GM19351 (cell line): ENCODE measurements at regions not wholly inside any gene's neighbourhood (a gene's known extent, or its start where the extent isn't known, plus 50 kb on each side); places are given as distances from the start of the nearest gene placed in this dataset.
"Not testable (repeated sequence)": the region's sequence is repeated elsewhere in the genome, so short reads cannot be mapped to it uniquely, and the experiment has no call there.

Experiments
- ATAC-seq: cut with Tn5 transposase; IDR thresholded peaks from one replicate; pipeline ENCODE4 v1.9.1; 2021; ENCODE audit warnings: mild to moderate bottlenecking, moderate library complexity; ENCODE audit not compliant: unreplicated experiment

DNA sequence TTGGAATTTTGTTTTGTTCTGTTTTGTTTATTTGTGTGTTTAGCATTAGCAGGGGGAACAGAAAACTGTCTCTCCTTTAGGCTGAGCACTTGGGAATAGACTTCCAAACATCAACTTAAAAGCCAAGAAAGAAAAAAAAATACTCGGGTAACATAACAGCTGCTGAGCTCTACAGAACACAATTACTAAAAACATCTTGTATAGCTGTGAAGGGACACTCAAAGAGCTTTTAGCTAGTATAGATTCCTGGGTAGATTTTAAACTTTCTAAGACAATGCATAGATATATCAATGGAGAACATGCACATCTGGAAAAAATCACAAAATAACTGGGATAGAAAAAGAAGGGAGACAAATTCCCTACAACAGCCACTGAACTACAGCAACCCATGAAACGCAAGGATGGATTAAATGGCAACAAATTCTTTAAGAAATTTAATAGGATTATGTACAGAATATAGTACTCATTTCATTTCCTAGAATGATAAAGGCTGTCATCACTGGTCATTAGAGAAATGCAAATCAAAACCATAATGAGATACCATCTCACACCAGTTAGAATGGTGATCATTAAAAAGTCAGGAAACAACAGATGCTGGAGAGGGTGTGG, 174.3 kb upstream of the KRR1 start:
- ATAC-seq: no peak

DNA sequence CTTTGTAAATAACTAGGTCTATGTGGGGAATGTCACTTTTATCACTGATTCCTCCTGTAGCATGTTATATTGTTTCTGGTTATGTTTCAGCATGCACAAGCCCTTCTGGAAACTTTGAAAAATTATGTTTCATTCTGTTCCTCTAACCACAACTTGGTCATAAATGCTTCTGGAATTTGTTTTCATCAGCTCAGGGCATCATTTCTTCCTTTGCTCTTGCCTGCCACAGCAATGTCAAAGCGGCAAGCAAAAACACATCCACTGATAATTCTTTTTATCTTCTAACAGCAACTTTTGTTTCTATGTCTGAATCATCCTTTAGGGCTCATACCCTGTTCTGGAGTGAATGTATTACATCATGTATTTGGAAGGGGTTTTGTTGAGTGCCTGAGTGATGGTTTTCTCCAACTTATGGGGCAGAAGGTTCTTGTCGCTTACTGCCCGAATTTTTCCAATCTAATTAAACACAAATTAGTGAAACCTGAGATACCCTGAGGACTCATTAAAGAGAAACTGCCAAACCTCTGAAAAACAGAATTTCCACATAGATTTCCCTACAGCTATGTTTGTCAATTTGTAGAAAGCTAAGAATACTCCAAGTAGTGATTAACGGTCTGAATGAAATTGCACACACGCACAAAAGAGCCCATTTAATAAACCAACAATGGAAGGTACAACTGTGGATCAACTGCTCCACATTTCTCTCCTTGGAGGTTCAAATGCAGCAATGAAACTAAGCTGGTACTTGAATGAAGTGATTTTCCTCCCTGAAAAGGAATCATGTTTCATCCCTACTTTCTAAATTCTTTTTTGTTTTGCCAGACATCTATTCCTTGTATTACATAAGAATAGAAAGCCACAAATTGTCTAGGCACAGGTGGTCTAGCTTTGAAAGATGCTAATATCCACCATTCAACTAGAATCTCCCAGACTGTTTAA, 173.5 kb upstream of the KRR1 start:
- ATAC-seq: no peak

DNA sequence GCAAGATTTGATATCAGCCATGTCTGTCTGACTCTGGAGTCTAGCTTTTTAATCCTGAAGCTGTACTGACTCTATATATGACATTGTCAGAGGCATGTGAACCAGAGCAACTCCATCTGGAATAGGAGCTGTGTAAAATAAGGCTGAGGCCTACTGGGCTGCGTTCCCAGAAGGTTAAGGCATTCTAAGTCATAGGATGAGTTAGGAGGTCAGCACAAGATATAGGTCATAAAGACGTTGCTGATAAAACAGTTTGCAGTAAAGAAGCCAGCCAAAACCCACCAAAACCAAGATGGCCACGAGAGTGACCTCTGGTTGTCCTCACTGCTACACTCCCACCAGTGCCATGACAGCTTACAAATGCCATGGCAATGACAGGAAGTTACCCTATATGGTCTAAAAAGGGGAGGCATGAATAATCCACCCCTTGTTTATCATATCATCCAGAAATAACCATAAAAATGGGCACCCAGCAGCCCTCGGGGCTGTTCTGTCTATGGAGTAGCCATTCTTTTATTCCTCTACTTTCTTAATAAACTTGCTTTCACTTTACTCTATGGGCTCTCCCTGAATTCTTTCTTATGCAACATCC, 172.7 kb upstream of the KRR1 start:
- not testable (repeated sequence) for ATAC-seq

DNA sequence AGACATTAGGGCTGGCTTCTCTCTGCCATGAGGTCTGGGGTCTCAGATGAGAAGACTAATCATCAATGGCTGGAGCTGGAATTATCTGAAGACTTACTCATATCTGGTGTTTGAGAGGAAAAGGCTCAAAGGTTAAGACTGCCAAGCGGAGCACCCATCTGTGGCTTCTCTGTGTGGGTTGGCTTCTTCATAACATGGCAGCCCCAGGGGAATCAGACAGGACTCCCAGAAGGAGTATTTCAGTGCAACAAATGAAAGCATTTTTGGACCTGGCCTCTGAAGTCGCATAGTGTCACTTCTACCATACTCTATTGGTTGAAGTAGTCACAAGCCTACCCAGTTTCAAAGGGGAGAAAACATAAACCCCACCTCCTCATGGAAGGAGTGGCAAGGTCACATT, 171.8 kb upstream of the KRR1 start:
- ATAC-seq: no peak

DNA sequence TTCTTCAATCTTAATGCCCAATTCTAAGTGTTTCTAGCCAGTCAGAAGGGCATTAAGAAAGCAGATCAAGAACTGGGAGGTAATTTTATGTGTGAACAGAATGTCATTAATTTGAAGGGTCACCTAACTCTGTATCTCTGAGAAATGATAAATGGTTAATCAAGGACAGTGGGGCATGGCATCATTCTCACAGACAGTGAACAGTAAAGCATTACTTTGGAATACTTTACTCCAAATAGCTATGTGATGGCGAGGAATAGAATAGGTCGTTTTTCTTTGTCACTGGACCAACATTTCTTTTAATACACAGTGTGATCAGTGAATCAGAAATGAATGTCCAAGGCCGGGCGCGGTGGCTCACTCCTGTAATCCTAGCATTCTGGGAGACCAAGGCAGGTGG, 166.1 kb upstream of the KRR1 start:
- no peak for ATAC-seq

DNA sequence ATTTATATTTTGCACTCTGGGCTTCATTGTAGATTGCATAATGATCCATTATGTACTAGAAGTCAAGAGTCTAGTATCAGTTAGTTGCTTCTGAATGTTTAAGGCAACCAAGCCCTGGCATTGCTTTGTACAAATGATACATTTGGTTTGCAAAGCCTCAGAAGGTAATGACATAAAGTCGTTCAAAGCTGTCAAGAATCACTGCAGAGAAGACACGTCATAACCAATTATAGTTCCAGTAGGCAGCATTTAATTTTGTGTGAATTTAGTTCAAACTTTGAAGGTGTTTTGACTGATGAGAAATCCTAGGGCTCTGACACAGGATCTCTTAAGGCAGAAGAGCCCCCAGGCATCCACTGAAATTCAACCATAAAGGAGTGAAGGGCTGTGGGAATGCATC, 163.0 kb upstream of the KRR1 start:
- ATAC-seq: no peak

DNA sequence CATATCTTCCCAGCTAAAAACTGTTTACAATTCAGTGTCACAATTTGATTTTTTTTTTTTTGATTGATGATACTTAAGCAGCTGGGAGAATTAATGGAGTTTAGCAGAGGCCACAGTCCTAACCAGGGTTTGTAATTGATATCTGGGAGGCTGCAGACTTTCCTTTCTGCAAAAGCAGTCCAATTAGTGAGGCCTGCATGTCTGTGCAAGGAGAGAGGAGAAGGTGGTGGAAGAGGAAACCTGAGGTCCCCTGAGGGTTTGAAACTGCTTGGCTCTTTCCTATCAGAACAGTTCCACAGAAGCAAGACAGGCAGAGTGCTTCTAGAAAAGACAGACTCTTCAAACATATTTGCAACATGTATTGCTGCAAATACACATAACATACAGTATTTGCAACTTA, 160.8 kb upstream of the KRR1 start:
- ATAC-seq: no peak

DNA sequence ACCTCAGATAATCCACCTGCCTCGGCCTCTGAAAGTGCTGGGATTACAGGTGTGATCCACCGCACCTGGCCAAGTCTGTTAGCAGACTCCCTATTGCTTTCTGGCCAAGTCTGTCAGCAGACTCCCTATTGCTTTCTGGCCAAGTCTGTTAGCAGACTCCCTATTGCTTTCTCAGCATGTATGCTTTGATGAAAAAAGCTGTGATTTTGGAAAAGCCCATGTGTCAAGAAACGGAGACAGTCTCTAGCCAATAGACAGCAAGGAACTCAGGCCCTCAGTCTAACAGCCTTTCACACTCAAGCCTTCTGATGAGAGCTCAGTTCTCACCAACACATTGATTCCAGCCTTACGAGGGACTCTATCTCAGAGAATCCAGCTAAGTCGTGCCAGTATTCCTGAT, 158.8 kb upstream of the KRR1 start:
- ATAC-seq: no peak

DNA sequence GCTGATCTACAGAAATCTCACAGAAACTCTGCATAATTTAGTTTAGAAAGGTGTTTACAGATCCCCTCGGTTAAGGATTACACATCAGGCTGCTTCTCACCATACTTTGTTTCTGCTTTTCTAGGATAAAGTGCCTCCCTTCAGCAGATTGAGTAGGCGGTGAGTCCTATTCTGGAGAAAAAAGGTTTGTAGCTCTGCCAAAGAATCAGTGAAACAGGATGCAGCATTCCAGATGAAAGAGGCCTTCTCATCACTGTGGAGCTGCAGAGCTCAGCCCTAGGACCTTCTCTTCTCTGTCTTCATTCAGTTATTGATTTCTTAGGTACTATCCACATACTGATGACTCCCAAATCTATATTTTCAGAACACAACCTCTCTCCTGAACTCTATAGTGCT, 155.5 kb upstream of the KRR1 start:
- ATAC-seq: no peak

DNA sequence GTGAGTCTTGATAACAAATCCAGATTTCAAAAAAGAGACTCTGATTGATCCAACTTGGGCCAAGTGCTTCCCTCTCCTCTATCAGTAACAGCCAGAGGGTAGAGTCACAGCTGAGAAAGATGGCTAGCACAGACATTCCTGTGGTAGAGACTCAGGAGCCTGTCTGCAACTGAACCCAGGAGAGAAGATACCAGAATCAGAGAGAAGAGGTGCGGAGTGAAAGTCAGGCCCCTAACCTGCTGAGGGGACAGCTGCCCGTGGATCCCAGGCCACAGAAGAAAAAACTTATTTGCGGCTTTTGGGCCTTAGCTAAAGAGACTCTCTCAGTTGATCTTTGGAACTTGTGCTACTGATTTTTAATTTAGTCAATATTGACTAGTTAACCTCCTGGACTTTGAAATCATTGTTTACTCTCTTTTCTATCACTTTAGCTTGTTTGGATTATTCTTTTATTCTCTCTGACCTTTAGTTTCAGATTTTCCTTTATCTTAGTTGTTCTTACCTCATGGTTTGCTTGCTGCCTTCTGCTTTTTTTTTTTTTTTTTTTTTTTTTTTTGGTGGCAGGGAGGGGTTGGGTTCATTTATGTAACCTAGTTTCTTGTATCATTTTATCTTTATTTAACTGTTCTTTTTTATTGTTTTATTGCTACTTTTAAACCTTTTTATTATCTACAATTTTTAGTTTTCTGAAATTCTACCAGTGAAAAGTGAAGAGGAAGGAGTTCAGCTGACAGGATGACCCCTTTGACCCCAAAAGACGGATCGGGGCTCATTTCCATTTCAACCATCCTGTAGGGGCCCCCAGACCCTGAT, 154.9 kb upstream of the KRR1 start:
- no peak for ATAC-seq

DNA sequence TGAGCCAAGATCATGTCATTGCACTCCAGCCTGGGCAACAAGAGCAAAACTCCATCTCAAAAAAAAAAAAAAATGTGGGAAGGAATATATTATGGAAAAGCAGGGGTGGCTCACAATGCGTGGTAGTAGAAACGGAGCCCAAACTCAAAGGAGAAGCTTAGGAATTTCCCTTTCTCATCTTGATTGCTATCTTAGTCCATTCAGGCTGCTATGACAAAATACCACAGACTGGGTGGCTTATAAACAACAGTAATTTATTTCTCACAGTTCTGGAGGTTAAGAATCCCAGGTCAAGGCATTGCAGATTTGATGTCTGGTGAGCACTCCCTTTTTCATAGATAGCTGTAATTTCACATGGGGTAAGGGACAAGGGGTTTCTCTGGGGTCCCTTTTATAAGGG, 153.8 kb upstream of the KRR1 start:
- no peak for ATAC-seq

DNA sequence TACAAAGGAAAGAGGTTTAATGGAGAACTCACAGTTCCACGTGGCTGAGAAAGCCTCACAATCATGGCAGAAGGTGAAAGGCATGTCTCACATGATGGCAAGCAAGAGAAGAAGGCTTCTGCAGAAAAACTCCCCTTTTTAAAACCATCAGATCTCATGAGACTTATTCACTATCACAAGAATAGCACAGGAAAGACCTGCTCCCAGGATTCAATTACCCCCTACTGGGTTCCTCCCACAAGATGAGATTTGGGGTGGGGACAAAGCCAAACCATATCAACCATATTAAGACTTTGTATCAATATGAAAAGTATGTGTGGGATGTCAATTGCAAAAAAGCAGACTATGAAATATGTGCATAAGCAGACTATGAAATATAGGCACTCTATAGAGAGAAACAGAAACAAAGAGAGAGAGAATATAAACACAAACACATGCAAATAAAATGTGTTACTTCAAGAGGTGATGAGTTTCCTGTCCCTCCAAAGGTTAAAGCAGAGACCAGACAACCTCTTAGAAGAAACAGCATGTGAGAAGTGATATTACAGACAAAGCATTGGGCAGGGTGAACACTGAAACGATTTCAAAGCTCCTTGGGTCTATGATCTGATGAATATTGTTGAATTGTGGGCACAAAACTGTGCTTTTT, 151.2 kb upstream of the KRR1 start:
- peak; percentile 62 for ATAC-seq

DNA sequence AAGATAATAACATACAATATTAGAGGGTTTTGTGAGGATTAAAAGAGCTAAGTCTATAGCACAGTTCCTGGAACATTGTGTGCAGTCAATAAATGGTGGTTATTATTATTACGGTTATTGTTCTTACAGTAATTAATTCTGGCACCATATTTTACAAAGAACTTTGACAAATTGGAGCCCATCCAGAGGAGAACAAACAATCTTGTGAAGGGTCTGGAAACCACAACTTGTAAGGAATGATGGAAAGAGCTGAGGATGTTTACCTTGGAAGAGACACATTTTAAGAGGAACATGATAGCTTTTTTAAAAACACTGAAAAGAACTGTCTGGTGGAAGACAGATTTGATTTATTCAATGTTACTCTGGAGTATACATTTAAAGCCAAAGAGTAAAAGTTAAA, 150.5 kb upstream of the KRR1 start:
- no peak for ATAC-seq

DNA sequence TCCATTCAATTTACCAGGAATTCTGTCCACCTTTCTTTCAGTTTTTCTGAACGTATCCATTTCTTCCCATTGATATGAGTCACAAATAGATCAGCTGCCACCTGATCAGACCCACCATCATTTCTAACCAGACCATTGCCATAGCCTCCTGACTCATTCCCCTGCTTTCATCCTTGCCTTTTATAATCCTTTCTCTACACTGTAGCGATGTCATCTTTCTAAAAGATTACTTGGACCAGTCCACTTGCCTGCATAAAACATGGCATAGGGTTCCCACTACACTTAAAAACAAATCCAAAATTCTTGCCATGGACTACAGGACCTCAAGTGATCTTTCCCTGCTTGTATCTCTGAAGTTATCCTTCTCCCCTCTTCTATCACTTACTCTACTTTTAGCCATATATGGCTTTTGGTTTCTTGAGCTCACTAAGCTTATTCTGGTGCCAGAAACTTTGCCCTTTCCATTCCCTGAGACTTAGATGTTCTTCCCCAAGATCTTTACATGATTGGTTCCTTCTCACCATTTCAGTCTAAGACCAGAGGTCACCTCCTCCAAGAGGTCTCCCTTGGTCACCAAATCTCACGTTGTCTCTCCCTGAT, 149.5 kb upstream of the KRR1 start:
- no peak for ATAC-seq

DNA sequence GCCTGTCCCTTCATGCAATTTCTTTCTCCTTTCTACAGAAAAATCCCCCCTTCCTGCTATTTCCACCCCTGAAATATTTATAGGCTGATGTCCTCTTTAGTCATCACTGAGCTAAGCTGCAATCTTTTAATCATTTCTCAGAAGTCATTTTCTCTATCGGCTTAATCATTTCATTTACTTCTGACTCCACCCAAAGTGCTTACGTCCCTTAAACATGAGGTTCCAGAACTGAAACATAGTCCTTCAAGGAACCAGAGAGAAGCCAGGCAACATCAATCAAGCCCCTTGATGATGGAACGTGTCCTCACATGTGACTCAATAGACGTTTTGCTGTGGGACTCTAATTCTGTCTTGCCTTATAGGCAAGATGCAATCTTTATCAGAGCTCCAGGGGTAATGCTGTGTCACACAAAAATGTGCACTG, 148.7 kb upstream of the KRR1 start:
- no peak for ATAC-seq

DNA sequence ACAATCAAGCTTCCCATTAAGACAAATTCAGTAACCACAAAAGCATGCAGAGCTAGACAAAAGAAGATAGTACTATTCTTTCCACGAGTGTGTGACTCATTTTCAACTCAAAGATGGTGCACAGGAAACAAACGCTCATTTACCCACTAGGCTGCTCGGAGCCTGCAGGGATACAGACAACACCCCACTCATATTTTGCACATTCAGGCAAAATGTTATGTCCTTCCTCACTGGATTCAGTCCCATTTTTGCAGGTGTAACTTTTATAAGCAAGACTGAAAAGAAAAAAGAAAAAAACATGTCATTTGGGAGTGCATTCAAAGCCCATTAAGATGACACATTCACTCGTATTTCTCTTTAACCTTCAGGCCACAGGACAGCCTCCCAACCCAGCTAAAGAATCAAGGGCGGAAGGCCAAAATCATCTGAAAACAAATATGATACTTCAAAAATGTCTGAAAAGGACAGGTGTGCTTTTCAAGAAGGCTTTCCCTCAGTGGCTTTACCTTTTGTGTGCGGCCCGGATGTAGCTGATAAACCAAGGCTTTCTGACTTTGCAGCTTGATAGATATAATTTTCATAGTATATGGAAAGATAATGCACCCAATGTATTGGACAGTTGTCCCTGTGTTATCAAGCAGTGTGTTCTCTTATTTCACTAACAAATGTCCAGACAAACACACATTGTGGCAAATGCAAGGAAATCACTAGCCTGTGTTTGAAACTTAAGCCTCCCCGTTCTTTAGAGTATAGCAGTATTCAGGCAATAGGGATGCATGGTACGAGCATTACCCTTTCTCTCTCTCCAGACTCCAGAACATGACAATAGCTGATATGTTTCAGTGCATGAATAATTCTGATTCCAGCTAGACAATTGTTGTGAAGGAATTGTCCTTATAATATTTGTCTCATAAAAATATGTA, 147.8 kb upstream of the KRR1 start:
- ATAC-seq: no peak

DNA sequence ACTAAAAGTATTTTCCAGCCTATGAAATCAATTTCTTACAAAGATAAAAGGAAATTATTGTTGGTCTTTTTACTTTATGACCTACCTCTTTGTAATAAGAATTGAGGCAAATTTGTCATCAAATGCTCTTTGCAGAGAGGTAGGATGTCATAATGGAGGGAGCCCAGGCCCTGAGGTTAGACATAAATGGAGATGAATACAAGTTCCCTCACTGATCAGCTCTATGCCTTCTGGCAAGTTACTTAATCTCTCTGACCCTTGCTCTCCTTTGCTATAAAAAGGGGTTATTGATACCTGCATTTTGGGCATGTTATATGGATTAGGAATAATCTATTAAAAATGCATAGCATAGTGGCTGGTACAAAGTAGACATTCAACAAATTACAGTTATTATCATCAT, 146.9 kb upstream of the KRR1 start:
- ATAC-seq: no peak

DNA sequence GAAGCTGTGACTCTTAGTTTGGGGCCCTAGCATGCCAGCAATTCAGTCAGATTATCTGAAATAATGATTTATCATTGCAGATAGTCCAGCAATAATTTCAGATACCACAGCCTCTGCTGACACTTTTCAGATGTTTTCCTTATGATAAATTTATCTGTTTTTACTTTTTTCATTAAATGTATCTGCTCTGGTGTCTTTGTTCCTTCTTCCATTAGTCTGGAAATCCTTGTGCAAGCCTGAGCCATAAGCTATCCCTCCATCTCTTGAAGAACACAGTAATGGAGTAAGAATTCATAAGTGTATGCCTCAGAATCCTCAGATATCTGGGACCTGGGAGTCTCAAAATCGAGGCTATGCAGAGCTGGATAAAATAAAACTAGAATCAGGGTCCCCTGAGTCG, 146.4 kb upstream of the KRR1 start:
- no peak for ATAC-seq

DNA sequence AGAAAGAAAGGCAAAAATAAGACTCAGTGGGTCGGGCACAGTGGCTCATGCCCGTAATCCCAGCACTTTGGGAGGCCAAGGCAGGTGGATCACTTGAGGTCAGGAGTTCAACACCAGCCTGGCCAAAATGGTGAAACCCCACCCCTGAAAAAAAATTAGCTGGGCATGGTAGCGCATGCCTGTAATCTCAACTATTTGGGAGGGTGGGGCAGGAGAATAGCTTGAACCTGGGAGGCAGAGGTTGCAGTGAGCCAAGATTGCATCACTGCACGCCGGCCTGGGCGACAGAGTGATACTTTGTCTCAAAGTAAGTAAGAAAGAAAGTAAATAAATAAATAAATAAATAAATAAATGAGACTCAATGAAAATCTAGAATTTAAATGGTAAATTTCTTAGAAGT, 145.9 kb upstream of the KRR1 start:
- ATAC-seq: not testable (repeated sequence)
